PC-9 (cell line): ENCODE measurements at regions not wholly inside any gene's neighbourhood (a gene's known extent, or its start where the extent isn't known, plus 50 kb on each side); places are given as distances from the start of the nearest gene placed in this dataset.

Source experiments
- BruUV-seq: library from RNA; stranded (reverse); fragments of 400-500 nt; replicated peaks from 2 replicates; lab custom pipeline; 2021; lab: Mats Ljungman, UMichigan
- CTCF ChIA-PET: fragments of 300-600 bp; sonication (Branson Sonifier 250); formaldehyde crosslinking; loops from one replicate; lab custom pipeline; 2022; ENCODE audit warnings: antibody characterized with exemption; lab: Charles Lee
- POLR2A ChIA-PET: fragments of 300-600 bp; sonication (Branson Sonifier 250); formaldehyde crosslinking; loops from one replicate; lab custom pipeline; 2022; ENCODE audit warnings: antibody characterized with exemption; ENCODE audit not compliant: unreplicated experiment; lab: Charles Lee
- DNase-seq, 2 experiments: peaks; one replicate each; pipeline versions ENCODE4 v3.0.0 to v3.0.0-alpha.2; 2015 to 2022; ENCODE audit warnings: mixed read lengths in 1 of 2
- H2AFZ ChIP-seq: fragments of 200-600 bp; sonication (generic); 2 replicates; pipeline ENCODE4 v1.8.1; 2017; ENCODE audit warnings: antibody characterized with exemption
- H3F3A ChIP-seq: fragments of 200-600 bp; sonication (generic); 2 replicates; pipeline ENCODE4 v1.8.1; 2017; ENCODE audit warnings: antibody characterized with exemption, mild to moderate bottlenecking, low read depth; ENCODE audit not compliant: insufficient read depth
- H3K27ac ChIP-seq: fragments of 200-600 bp; sonication (generic); 2 replicates; pipeline ENCODE4 v1.6.1; 2016; ENCODE audit warnings: mixed run types
- H3K27me3 ChIP-seq: fragments of 200-600 bp; sonication (generic); 2 replicates; pipeline ENCODE4 v1.6.1; 2016; ENCODE audit warnings: low read depth, mixed run types; ENCODE audit not compliant: insufficient read depth
- H3K36me3 ChIP-seq: fragments of 200-600 bp; sonication (generic); 2 replicates; pipeline ENCODE4 v1.6.1; 2016; ENCODE audit warnings: low read depth, mixed run types
- H3K4me1 ChIP-seq: fragments of 200-600 bp; sonication (generic); replicated peaks from 2 replicates; pipeline ENCODE4 v1.6.1; 2016; ENCODE audit warnings: mixed run types; ENCODE audit not compliant: insufficient read depth
- H3K4me2 ChIP-seq: fragments of 200-600 bp; sonication (generic); 2 replicates; pipeline ENCODE4 v1.6.1; 2017; ENCODE audit warnings: mixed run types
- H3K4me3 ChIP-seq: fragments of 200-600 bp; sonication (generic); 2 replicates; pipeline ENCODE4 v1.6.1; 2016; ENCODE audit warnings: mixed run types
- H3K79me2 ChIP-seq: fragments of 200-600 bp; sonication (generic); 2 replicates; pipeline ENCODE4 v1.6.1; 2017; ENCODE audit warnings: low read depth, mixed run types
- H3K9me2 ChIP-seq: fragments of 200-600 bp; sonication (generic); 2 replicates; pipeline ENCODE4 v1.8.1; 2017; ENCODE audit warnings: mild to moderate bottlenecking; ENCODE audit not compliant: insufficient read depth
- H3K9me3 ChIP-seq: fragments of 200-600 bp; sonication (generic); 2 replicates; pipeline ENCODE4 v1.8.1; 2016; ENCODE audit warnings: low read depth; ENCODE audit not compliant: insufficient read depth
- H4K20me1 ChIP-seq: fragments of 200-600 bp; sonication (generic); 2 replicates; pipeline ENCODE4 v1.8.1; 2017; ENCODE audit not compliant: insufficient read depth
- EZH2 ChIP-seq: fragments of 200-600 bp; sonication (generic); IDR thresholded peaks from 2 replicates; pipeline ENCODE4 v1.8.0; 2017; ENCODE audit warnings: antibody characterized with exemption, low read depth
- intact Hi-C: fragments of 100-400 bp; cut with micrococcal nuclease; formaldehyde crosslinking; loops from one replicate; pipeline ENCODE4 v1.10.0; 2022; ENCODE audit not compliant: unreplicated experiment
- TF ChIP-seq, protein P1 (sequence below): fragments of 200-600 bp; sonication (generic); conservative IDR thresholded peaks from 2 replicates; pipeline ENCODE4 v1.6.1; 2017; ENCODE audit warnings: mixed run types, antibody characterized with exemption, mild to moderate bottlenecking, moderate library complexity

DNA sequence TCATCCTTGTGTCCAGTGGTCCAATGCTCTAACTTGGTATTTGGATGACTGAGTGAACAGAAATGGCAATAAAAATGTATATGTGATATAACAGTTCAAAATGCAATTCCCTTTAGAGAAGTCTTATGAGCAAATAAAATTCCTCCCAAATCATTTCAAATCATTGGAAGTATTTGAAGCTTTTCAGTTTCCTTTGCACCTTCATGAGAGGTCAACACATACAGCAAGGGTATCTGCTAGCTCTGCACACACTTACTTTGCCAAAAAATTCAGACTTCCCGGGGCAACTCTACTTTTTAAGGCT, 423.7 kb downstream of the ATP23 start:
- intact Hi-C loops, result no loop called here
- no peak for TF ChIP-seq EZH2
- TF ChIP-seq, protein P1, sequence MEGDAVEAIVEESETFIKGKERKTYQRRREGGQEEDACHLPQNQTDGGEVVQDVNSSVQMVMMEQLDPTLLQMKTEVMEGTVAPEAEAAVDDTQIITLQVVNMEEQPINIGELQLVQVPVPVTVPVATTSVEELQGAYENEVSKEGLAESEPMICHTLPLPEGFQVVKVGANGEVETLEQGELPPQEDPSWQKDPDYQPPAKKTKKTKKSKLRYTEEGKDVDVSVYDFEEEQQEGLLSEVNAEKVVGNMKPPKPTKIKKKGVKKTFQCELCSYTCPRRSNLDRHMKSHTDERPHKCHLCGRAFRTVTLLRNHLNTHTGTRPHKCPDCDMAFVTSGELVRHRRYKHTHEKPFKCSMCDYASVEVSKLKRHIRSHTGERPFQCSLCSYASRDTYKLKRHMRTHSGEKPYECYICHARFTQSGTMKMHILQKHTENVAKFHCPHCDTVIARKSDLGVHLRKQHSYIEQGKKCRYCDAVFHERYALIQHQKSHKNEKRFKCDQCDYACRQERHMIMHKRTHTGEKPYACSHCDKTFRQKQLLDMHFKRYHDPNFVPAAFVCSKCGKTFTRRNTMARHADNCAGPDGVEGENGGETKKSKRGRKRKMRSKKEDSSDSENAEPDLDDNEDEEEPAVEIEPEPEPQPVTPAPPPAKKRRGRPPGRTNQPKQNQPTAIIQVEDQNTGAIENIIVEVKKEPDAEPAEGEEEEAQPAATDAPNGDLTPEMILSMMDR, result no peak
- POLR2A ChIA-PET, result no interaction called here

DNA sequence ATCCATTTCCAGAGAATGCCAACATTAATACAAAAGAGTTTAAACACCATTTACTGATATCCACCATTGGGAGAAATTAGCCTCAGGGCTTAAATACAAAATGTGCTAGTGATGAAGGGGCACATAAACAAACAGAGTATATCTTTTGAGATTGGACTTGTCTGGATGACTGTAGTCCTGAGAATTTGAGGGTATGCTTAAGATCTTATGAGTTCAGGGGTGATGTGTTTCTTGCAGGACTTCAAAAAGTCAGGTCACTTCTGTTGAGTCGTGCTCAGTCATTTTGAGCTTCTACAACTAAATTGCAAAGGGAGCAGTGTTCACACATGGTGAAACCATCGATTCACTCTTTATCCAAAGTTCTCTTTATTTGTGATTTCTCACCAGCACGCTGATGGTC, 425.7 kb downstream of the ATP23 start:
- Histone ChIP-seq H3K27ac (no peak overlapping the region), H3K9me2 (no peaks in the 10 kb centered on the region), H3F3A (no peaks in the 10 kb centered on the region), H4K20me1 (no peaks in the 10 kb centered on the region), H3K79me2 (no peaks in the 10 kb centered on the region), H3K9me3 (no peaks in the 10 kb centered on the region; the same call in 1 of the 2 replicates), H3K4me3 (no peak overlapping the region), H2AFZ (no peak overlapping the region), H3K4me1 (peaks cover 18% of the 10 kb centered on the region), H3K27me3 (no peaks in the 10 kb centered on the region), H3K36me3 (no peaks in the 10 kb centered on the region), H3K4me2 (no peak overlapping the region)
- DNase-seq, result no peak
- intact Hi-C loops, result no loop called here
- ChIA-PET POLR2A (no interaction called here), CTCF (interaction anchor here (0.6 kb wide), 1 partner anchor 87 kb away, joined by 3 read pairs; no protein-coding TSS in a partner anchor)
- TF ChIP-seq EZH2, result no peak
- TF ChIP-seq, protein P1, result no peak
- no TSS peak for BruUV-seq

More for the DNA sequence above, 423.7 kb downstream of the ATP23 start:
- no peak overlapping the region for H3K4me3 ChIP-seq
- H3K4me1 ChIP-seq, result peaks cover 18% of the 10 kb centered on the region
- no peaks in the 10 kb centered on the region for H3K27me3 ChIP-seq
- H3K9me3 ChIP-seq, result no peaks in the 10 kb centered on the region
- no peak overlapping the region for H3K27ac ChIP-seq
- H3K79me2 ChIP-seq, result no peaks in the 10 kb centered on the region
- no peak for DNase-seq
- H3K9me2 ChIP-seq, result no peaks in the 10 kb centered on the region
- CTCF ChIA-PET, result no interaction called here
- 0 out of 2 replicates have a peak overlapping the region, but pooled peaks have one; percentile 24 for H3K4me2 ChIP-seq
- BruUV-seq, result no TSS peak
- H2AFZ ChIP-seq, result no peak overlapping the region
- no peaks in the 10 kb centered on the region for H4K20me1 ChIP-seq
- H3F3A ChIP-seq, result no peaks in the 10 kb centered on the region
- no peaks in the 10 kb centered on the region for H3K36me3 ChIP-seq

DNA sequence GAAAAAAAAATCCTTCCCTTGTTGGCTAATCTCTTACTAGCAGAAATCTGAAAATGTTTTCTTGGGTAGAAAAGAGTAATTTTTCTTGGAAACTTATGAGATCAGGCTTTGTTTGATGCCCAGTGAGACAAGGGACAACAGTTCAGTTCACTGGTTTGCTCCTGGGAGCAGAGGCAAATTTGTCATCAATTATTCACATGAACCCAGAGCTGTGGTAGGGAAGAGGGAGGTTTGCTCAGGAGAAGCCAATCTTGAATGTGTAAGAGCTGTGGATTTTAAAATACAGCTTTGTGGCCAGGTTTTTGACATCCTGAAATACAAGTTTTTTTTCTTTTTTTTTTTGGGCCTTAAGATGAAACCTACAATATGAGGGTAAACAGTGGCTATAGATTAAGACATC, 426.6 kb downstream of the ATP23 start:
- no peaks in the 10 kb centered on the region for H3K9me2 ChIP-seq
- H3K4me2 ChIP-seq, result no peak overlapping the region
- intact Hi-C loops, result no loop called here
- ChIA-PET POLR2A (no interaction called here), CTCF (interaction anchor here (0.6 kb wide), 1 partner anchor 10 kb away, joined by 4 read pairs; no protein-coding TSS in a partner anchor)
- no peak overlapping the region for H2AFZ ChIP-seq
- BruUV-seq, result no TSS peak
- no peaks in the 10 kb centered on the region for H3K36me3 ChIP-seq
- no peak overlapping the region for H3K27ac ChIP-seq
- no peak for DNase-seq
- no peaks in the 10 kb centered on the region for H3K27me3 ChIP-seq
- H3F3A ChIP-seq, result no peaks in the 10 kb centered on the region
- H3K79me2 ChIP-seq, result no peaks in the 10 kb centered on the region
- peaks cover 18% of the 10 kb centered on the region for H3K4me1 ChIP-seq
- no peaks in the 10 kb centered on the region for H4K20me1 ChIP-seq
- no peak overlapping the region for H3K4me3 ChIP-seq
- TF ChIP-seq, protein P1, result no peak
- TF ChIP-seq EZH2, result no peak
- H3K9me3 ChIP-seq, result no peaks in the 10 kb centered on the region; the same call in 1 of the 2 replicates
